SK-N-SH (cell line): ENCODE measurements at regions not wholly inside any gene's neighbourhood (a gene's known extent, or its start where the extent isn't known, plus 50 kb on each side); places are given as distances from the start of the nearest gene placed in this dataset.

Source experiments
- CTCF ChIA-PET: fragments of 300-600, 350-600 bp; formaldehyde crosslinking; extraction: SDS; loops from one replicate; lab custom pipeline; 2021; lab: Yijun Ruan, JAX
- POLR2A ChIA-PET: fragments of 350-600 bp; sonication (Branson Sonifier 250); formaldehyde crosslinking; extraction: SDS; loops from one replicate; lab custom pipeline; 2020; ENCODE audit warnings: antibody characterized with exemption, inconsistent platforms; lab: Yijun Ruan, JAX
- DNase-seq: peaks from one replicate; pipeline ENCODE4 v3.0.0; 2012
- H2AFZ ChIP-seq: fragments of 200-600 bp; sonication (generic); 2 replicates; pipeline ENCODE4 v1.8.1; 2016; ENCODE audit warnings: antibody characterized with exemption, mild to moderate bottlenecking, low read depth
- H3F3A ChIP-seq: fragments of 200-600 bp; sonication (generic); replicated peaks from 2 replicates; pipeline ENCODE3; 2016; ENCODE audit warnings: antibody characterized with exemption, mild to moderate bottlenecking; ENCODE audit not compliant: insufficient read depth
- H3K27ac ChIP-seq, 2 experiments: fragments of 200-500 bp in 1 of 2; fragments of 200-600 bp in 1 of 2; sonication (Bioruptor generic) in 1 of 2; sonication (generic), shearing (Covaris generic) in 1 of 2; 2 replicates each; pipeline versions ENCODE4 v1.5.1 to v1.6.1; 2014 to 2016; ENCODE audit warnings: low read depth in 2 of 2, inconsistent platforms in 1 of 2, low read length in 1 of 2, mild to moderate bottlenecking in 1 of 2, mixed read lengths in 1 of 2
- H3K27me3 ChIP-seq: fragments of 200-600 bp; sonication (generic), shearing (Covaris generic); 2 replicates; pipeline ENCODE4 v1.6.1; 2016; ENCODE audit warnings: mixed run types; ENCODE audit not compliant: insufficient read depth
- H3K36me3 ChIP-seq, 2 experiments: fragments of 200-500 bp in 1 of 2; fragments of 200-600 bp in 1 of 2; sonication (Bioruptor generic) in 1 of 2; sonication (generic) in 1 of 2; replicated peaks in 1 of 2; 2 replicates each; pipeline versions ENCODE3 to v1.5.1; 2014 to 2016; ENCODE audit warnings: low read length in 1 of 2, mild to moderate bottlenecking in 1 of 2; ENCODE audit not compliant: insufficient read depth in 2 of 2, control insufficient read depth in 1 of 2
- H3K4me1 ChIP-seq, 2 experiments: fragments of 200-500 bp in 1 of 2; fragments of 200-600 bp in 1 of 2; sonication (Bioruptor generic) in 1 of 2; sonication (generic), shearing (Covaris generic) in 1 of 2; 2 replicates each; pipeline versions ENCODE4 v1.5.1 to v1.6.1; 2014 to 2016; ENCODE audit warnings: low read depth in 1 of 2, low read length in 1 of 2, mixed run types in 1 of 2; ENCODE audit not compliant: insufficient read depth in 2 of 2, control insufficient read depth in 1 of 2
- H3K4me2 ChIP-seq: fragments of 200-600 bp; sonication (generic), shearing (Covaris generic); 2 replicates; pipeline ENCODE4 v1.6.1; 2017; ENCODE audit warnings: mixed run types
- H3K4me3 ChIP-seq, 2 experiments: fragments of 200-500 bp in 1 of 2; fragments of 200-600 bp in 1 of 2; sonication (Bioruptor generic) in 1 of 2; sonication (generic), shearing (Covaris generic) in 1 of 2; 2 replicates each; pipeline versions ENCODE4 v1.5.1 to v1.8.1; 2014 to 2016; ENCODE audit warnings: low read depth in 2 of 2, inconsistent platforms in 1 of 2, low read length in 1 of 2, mild to moderate bottlenecking in 1 of 2, mixed read lengths in 1 of 2, moderate library complexity in 1 of 2
- H3K79me2 ChIP-seq: fragments of 200-600 bp; sonication (generic); 2 replicates; pipeline ENCODE4 v1.8.1; 2017; ENCODE audit warnings: mild to moderate bottlenecking; ENCODE audit not compliant: insufficient read depth
- H3K9ac ChIP-seq: fragments of 200-600 bp; sonication (generic); 2 replicates; pipeline ENCODE4 v1.6.1; 2017; ENCODE audit warnings: mixed run types
- H3K9me2 ChIP-seq: fragments of 200-600 bp; sonication (generic); 2 replicates; pipeline ENCODE4 v1.6.1; 2017; ENCODE audit warnings: mixed run types
- H3K9me3 ChIP-seq: fragments of 200-600 bp; sonication (generic); 2 replicates; pipeline ENCODE4 v1.6.1; 2017; ENCODE audit warnings: mixed run types, mild to moderate bottlenecking, moderate library complexity
- H4K20me1 ChIP-seq: fragments of 200-600 bp; sonication (generic); 2 replicates; pipeline ENCODE4 v1.6.1; 2017; ENCODE audit warnings: mild to moderate bottlenecking, mixed run types; ENCODE audit not compliant: insufficient read depth
- ELF1 ChIP-seq: IDR thresholded peaks from 2 replicates; pipeline ENCODE4 v1.4.0; 2012
- EP300 ChIP-seq, 2 experiments: IDR thresholded peaks; 2 replicates each; pipeline versions ENCODE4 v1.4.0 to v1.6.1; 2012; ENCODE audit warnings: borderline replicate concordance in 1 of 2, low read depth in 1 of 2, low read length in 1 of 2
- EZH2phosphoT487 ChIP-seq: fragments of 200-600 bp; sonication (generic); IDR thresholded peaks from 2 replicates; pipeline ENCODE4 v1.6.1; 2017; ENCODE audit warnings: low read depth, mixed run types, mild to moderate bottlenecking, antibody characterized with exemption, moderate library complexity, borderline replicate concordance
- FOXJ3 ChIP-seq: sonication (generic); formaldehyde crosslinking; IDR thresholded peaks from 2 replicates; pipeline ENCODE4 v1.5.1; 2020; ENCODE audit warnings: mild to moderate bottlenecking, missing genetic modification reagents
- FOXM1 ChIP-seq: IDR thresholded peaks from 2 replicates; pipeline ENCODE4 v1.4.0; 2012; ENCODE audit warnings: low read depth, mild to moderate bottlenecking
- IRF3 ChIP-seq: fragments of 150-350 bp; IDR thresholded peaks from 2 replicates; pipeline ENCODE4 v1.6.1; 2016; ENCODE audit warnings: mild to moderate bottlenecking, low read depth, low read length
- NFIC ChIP-seq: IDR thresholded peaks from 2 replicates; pipeline ENCODE4 v1.4.0; 2012; ENCODE audit warnings: borderline replicate concordance
- PBX3 ChIP-seq: IDR thresholded peaks from 2 replicates; pipeline ENCODE4; 2012
- RAD21 ChIP-seq: IDR thresholded peaks from 2 replicates; pipeline ENCODE4 v1.6.1; 2012; ENCODE audit warnings: mild to moderate bottlenecking, low read length
- RCOR1 ChIP-seq: fragments of 150-350 bp; IDR thresholded peaks from 2 replicates; pipeline ENCODE4 v1.6.1; 2017; ENCODE audit warnings: antibody characterized with exemption, low read length
- RFX5 ChIP-seq: IDR thresholded peaks from 2 replicates; pipeline ENCODE4 v1.6.1; 2012; ENCODE audit warnings: mild to moderate bottlenecking, improper control_type of control experiment, low read length
- SIN3A ChIP-seq: IDR thresholded peaks from 2 replicates; pipeline ENCODE4 v1.6.1; 2012; ENCODE audit warnings: low read depth, mild to moderate bottlenecking, low read length, moderate library complexity, borderline replicate concordance
- SMC3 ChIP-seq: IDR thresholded peaks from 2 replicates; pipeline ENCODE4 v1.6.1; 2012; ENCODE audit warnings: low read depth, low read length, improper control_type of control experiment
- TEAD4 ChIP-seq: IDR thresholded peaks from 2 replicates; pipeline ENCODE4 v1.4.0; 2012; ENCODE audit warnings: mild to moderate bottlenecking, borderline replicate concordance; ENCODE audit not compliant: insufficient read depth
- USF2 ChIP-seq: fragments of 150-350 bp; IDR thresholded peaks from 2 replicates; pipeline ENCODE4 v1.6.1; 2017; ENCODE audit warnings: antibody characterized with exemption, low read length, low read depth, borderline replicate concordance
- YY1 ChIP-seq: IDR thresholded peaks from 2 replicates; pipeline ENCODE4 v1.4.0; 2012; ENCODE audit warnings: low read depth, mild to moderate bottlenecking
- WGBS: methylation state at CpG from one replicate; pipeline ENCODE4 v1.1.6; 2017; ENCODE audit warnings: low lambda C conversion rate; 5-methylcytosine and 5-hydroxymethylcytosine counted together
- TF ChIP-seq, protein P1 (sequence below): fragments of 200-600 bp; sonication (generic); IDR thresholded peaks from 2 replicates; pipeline ENCODE4 v1.6.1; 2017; ENCODE audit warnings: antibody characterized with exemption, mild to moderate bottlenecking, moderate library complexity
- TF ChIP-seq, protein P2 (sequence below): IDR thresholded peaks from 2 replicates; pipeline ENCODE4 v1.4.0; 2012; ENCODE audit warnings: low read depth, borderline replicate concordance

DNA sequence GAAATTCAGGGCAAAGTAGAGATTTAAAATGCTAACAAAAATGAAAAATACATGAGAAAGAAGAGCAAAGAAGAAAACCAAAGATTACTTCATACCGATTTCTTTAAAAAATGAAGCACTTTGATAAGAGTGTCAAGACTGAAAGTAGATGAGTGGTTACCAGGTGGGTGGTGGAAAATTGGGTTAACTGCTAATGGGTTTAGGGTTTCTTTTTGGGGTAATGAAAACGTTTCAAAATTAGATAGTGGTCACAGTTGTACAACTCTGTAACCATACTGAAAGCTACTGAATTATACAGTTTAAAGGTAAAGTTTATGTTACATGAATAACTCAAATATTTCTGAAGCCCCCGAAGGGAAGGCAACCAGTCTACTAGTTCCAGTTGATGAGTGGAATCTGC lies 179.4 kb downstream of the NDFIP2 start:
- 87% methylated on average over 3 of the region's 3 CpGs for WGBS
- no peaks in the 10 kb centered on the region for H3K27me3 ChIP-seq
- H2AFZ ChIP-seq = no peak overlapping the region
- no peak overlapping the region for H3K4me2 ChIP-seq
- no peak overlapping the region for H3K9ac ChIP-seq
- peak overlapping the region in 1 of 2 experiments; percentile 99; a peak in 2 of 4 replicates for H3K27ac ChIP-seq
- no peaks in the 10 kb centered on the region for H3K36me3 ChIP-seq
- CTCF ChIA-PET = interaction anchor here (1.4 kb wide), 1 partner anchor 16 kb away, joined by 3 read pairs; no protein-coding TSS in a partner anchor
- no peak for TF ChIP-seq RCOR1
- no peak for TF ChIP-seq ELF1
- TF ChIP-seq, protein P1, sequence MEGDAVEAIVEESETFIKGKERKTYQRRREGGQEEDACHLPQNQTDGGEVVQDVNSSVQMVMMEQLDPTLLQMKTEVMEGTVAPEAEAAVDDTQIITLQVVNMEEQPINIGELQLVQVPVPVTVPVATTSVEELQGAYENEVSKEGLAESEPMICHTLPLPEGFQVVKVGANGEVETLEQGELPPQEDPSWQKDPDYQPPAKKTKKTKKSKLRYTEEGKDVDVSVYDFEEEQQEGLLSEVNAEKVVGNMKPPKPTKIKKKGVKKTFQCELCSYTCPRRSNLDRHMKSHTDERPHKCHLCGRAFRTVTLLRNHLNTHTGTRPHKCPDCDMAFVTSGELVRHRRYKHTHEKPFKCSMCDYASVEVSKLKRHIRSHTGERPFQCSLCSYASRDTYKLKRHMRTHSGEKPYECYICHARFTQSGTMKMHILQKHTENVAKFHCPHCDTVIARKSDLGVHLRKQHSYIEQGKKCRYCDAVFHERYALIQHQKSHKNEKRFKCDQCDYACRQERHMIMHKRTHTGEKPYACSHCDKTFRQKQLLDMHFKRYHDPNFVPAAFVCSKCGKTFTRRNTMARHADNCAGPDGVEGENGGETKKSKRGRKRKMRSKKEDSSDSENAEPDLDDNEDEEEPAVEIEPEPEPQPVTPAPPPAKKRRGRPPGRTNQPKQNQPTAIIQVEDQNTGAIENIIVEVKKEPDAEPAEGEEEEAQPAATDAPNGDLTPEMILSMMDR = no peak
- TF ChIP-seq YY1 = no peak
- no peaks in the 10 kb centered on the region for H3K9me3 ChIP-seq
- no peaks in the 10 kb centered on the region for H3K9me2 ChIP-seq
- H4K20me1 ChIP-seq = no peaks in the 10 kb centered on the region
- DNase-seq = no peak
- peaks cover 16 to 44% of the 10 kb centered on the region in 2 experiments; a peak in 3 of 4 replicates for H3K4me1 ChIP-seq
- no peaks in the 10 kb centered on the region for H3K79me2 ChIP-seq
- H3F3A ChIP-seq = no peaks in the 10 kb centered on the region
- H3K4me3 ChIP-seq = no peak overlapping the region
- POLR2A ChIA-PET = no interaction called here

DNA sequence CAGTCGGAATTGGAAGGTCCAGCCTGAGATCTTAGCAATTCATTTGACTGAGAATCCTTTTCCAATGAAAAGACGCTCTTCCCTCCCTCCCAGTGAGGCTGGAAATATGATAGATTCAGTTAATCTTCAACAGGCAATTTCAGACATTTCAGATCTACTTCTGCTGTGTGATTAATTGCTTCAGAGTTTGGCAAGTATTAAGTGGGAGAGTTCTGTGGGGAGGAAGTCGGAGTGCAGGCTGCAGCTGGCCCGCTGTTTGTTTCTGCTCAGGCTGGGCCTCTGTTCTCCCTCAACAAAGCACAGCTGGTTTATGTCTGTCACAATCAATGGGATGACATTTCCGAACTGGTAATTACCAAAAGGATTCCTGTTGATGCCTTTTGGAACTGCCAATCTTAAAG lies 178.2 kb downstream of the NDFIP2 start:
- H3K27ac ChIP-seq = peak overlapping the region; percentile 53 to 99; a peak in 3 of 4 replicates
- H3K4me2 ChIP-seq = peak overlapping the region; percentile 57; the same call in 1 of the 2 replicates
- no peaks in the 10 kb centered on the region for H3K36me3 ChIP-seq
- CTCF ChIA-PET = interaction anchor here (0.7 to 1.5 kb wide), 6 partner anchors 8 to 680 kb away, joined by 3 to 4 read pairs (median 3); no protein-coding TSS in a partner anchor
- H4K20me1 ChIP-seq = no peaks in the 10 kb centered on the region
- no peaks in the 10 kb centered on the region for H3K9me3 ChIP-seq
- H3K4me1 ChIP-seq = peaks cover 16 to 51% of the 10 kb centered on the region in 2 experiments; a peak in 3 of 4 replicates
- 10% methylated on average over 5 of the region's 5 CpGs for WGBS
- DNase-seq = peak; percentile 33
- no peaks in the 10 kb centered on the region for H3K79me2 ChIP-seq
- no peaks in the 10 kb centered on the region for H3K27me3 ChIP-seq
- peak overlapping the region; percentile 12; the same call in 1 of the 2 replicates for H2AFZ ChIP-seq
- H3K9ac ChIP-seq = no peak overlapping the region
- no peaks in the 10 kb centered on the region for H3K9me2 ChIP-seq
- no peaks in the 10 kb centered on the region for H3F3A ChIP-seq
- POLR2A ChIA-PET = interaction anchor here (1.3 kb wide), 1 partner anchor 682 kb away, joined by 5 read pairs; the partner anchor contains the start of gene SPRY2
- 0 out of 4 replicates have a peak overlapping the region, but pooled peaks of 1 of the 2 experiments have one; percentile 11 for H3K4me3 ChIP-seq
- peak; percentile 97 for TF ChIP-seq PBX3
- TF ChIP-seq NFIC = peak; percentile 88
- TF ChIP-seq FOXJ3 (CRISPR knock-in tag) = peak; percentile 64; the same call in 1 of the 2 replicates
- TF ChIP-seq, protein P2, sequence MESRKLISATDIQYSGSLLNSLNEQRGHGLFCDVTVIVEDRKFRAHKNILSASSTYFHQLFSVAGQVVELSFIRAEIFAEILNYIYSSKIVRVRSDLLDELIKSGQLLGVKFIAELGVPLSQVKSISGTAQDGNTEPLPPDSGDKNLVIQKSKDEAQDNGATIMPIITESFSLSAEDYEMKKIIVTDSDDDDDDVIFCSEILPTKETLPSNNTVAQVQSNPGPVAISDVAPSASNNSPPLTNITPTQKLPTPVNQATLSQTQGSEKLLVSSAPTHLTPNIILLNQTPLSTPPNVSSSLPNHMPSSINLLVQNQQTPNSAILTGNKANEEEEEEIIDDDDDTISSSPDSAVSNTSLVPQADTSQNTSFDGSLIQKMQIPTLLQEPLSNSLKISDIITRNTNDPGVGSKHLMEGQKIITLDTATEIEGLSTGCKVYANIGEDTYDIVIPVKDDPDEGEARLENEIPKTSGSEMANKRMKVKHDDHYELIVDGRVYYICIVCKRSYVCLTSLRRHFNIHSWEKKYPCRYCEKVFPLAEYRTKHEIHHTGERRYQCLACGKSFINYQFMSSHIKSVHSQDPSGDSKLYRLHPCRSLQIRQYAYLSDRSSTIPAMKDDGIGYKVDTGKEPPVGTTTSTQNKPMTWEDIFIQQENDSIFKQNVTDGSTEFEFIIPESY = no peak
- peak; percentile 38; the same call in 1 of the 2 replicates for TF ChIP-seq USF2
- peak; percentile 63; the same call in 1 of the 2 replicates for TF ChIP-seq RCOR1
- no peak for TF ChIP-seq EZH2phosphoT487
- TF ChIP-seq SIN3A = peak; percentile 94
- TF ChIP-seq EP300 (IDR thresholded peaks at IDR 0.05; ENCODE audit: borderline replicate concordance in 1 of 2, low read depth in 1 of 2, low read length in 1 of 2) = peak; percentile 95 to 98
- no peak for TF ChIP-seq IRF3
- peak; percentile 88 for TF ChIP-seq FOXM1
- TF ChIP-seq TEAD4 = peak; percentile 83
- TF ChIP-seq RFX5 = no peak
- no peak for TF ChIP-seq SMC3
- peak; percentile 19; the same call in 1 of the 2 replicates for TF ChIP-seq ELF1
- no peak; the same call in 1 of the 2 replicates for TF ChIP-seq RAD21
